GM21619 (cell line): ENCODE measurements at regions not wholly inside any gene's neighbourhood (a gene's known extent, or its start where the extent isn't known, plus 50 kb on each side); places are given as distances from the start of the nearest gene placed in this dataset.

Experiments
- ATAC-seq: cut with Tn5 transposase; IDR thresholded peaks from one replicate; pipeline ENCODE4 v1.9.1; 2021; ENCODE audit not compliant: unreplicated experiment

DNA sequence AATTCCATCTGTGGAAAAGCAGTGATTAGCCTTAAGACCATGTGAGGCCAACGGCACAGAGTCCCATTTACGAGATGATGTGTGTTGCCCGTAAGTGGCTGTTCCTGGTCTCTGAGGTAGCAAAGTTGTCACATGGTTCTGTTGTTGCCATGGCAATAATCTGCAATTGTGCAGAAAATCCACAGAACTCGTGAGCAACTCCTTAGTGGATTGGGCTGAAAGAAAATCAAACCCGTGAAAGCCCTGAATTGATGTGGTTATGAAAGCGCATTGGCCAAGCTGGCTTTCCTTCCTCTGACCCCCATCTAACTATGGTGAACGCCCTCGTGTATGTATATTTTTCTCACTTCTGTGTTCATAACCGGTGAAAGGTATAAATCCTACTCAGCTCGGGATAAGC is 614.7 kb downstream of the EBF1 start:
- no peak for ATAC-seq

GRCh38 chr5:158484150-158484549 is 615.6 kb downstream of the EBF1 start:
- ATAC-seq, result no peak

- no peak for ATAC-seq
These were observed 616.3 kb downstream of the EBF1 start for GRCh38 chr5:158483281-158483860.

DNA sequence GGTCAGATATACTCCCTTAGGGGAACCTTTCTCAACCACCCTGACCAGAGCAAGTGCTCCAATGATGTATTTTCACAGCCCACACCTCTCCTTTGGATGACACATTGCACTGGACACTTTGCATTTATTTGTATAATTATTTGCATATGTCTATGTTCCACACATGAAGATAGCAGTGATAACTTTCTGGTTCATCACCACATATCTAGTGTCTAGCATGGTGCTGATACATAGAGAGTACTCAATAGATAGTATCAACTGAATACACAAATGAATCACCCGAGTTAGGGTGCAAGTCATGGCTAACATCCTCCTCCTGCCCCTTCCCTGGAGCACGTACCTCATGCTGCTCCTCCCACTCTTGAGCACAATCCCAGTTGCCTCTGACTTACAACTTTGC is 617.6 kb downstream of the EBF1 start:
- ATAC-seq, result no peak

- no peak for ATAC-seq
These were observed 619.2 kb upstream of the CLINT1 start for GRCh38 chr5:158478139-158478538.

GRCh38 chr5:158477214-158477613 is 618.3 kb upstream of the CLINT1 start:
- no peak for ATAC-seq

DNA sequence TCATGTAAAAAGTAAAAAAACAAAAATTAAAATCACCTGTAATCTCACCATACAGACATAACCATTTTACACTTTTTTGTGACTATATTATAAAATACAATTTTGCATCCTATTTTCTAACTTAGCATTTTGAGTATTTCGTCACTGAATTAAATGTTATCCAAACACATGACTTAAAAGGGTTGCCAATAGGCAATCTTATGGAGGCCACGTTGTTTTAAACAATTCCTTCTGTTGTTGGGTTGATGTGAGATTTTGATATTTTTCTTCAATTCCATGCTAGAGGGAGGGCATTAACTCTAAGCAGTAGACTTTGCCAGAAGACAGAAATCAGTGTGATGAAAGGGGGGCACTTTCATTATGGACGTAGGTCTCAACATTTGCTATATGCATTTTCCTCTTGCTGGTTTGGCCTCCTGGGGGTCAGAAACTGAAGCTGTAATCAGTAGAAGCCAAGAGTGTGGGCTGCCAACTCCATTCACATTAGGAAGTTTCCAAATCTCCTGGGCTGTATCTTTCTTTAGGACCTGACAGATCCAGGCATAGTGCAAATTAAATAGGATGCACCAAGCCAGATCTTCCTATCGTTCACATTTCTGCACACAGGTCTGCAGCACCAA is 614.2 kb upstream of the CLINT1 start:
- ATAC-seq, result no peak

DNA sequence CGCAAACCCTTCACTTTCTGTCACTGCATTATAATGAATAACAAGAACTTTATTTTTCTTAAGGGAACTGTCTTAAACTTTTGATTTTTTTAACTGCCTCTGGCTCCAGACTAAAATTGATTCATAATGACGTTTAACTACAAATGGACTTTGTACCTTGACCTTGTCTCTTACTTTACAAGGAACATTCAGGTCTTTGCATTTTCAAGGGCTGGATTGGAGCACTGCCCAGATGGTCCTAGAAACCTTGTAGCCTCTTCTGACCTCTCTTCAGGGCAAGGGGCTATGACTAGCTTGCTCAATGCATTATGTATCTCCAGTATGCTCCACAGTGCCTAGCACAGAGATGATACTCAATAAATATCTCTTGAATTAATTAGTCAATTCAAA is 612.6 kb upstream of the CLINT1 start:
- no peak for ATAC-seq

GRCh38 chr5:158470764-158471534 is 612.0 kb upstream of the CLINT1 start:
- no peak for ATAC-seq

DNA sequence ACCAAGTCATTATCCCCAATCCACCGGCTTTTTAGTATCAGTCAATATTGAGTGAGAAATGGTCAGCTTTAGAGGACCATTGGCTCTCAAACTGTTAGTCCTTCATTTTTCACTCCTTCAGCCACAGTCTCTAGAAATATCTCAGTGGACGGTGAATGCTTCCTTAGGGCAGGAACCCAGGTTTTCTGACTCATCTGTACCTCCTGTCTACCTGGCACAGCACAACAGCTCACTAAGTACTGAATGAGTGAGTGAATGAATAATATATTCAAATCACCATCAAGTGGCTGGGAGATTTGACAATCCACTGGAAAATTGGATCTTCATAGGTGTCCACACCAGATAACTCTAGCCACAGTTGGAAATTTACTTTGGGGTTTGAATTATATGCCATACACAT is 609.5 kb upstream of the CLINT1 start:
- ATAC-seq, result no peak

DNA sequence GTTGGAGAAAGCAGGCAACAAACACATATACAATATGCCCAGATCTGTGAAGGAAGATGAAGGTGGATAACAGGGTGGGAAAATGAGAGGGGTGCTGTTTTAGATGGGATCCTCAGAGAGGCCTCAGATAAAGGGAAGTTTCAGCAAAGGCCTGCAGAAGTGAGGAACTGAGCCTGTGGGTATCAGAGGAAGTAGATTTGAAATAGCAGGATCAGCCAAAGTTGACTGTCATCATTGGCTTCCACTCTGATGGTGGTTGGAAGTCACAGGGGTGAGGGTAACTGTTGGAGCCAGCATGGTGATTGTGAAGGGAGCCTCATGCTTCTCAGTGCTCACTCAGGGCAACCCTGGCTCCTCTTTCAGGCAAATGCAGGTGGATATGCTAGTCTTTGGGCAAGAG is 607.2 kb upstream of the CLINT1 start:
- no peak for ATAC-seq

- ATAC-seq, result no peak
These were observed 606.4 kb upstream of the CLINT1 start for GRCh38 chr5:158465086-158465972.

GRCh38 chr5:158464383-158464782 is 605.4 kb upstream of the CLINT1 start:
- ATAC-seq, result no peak

GRCh38 chr5:158463938-158464337 is 605.0 kb upstream of the CLINT1 start:
- no peak for ATAC-seq

DNA sequence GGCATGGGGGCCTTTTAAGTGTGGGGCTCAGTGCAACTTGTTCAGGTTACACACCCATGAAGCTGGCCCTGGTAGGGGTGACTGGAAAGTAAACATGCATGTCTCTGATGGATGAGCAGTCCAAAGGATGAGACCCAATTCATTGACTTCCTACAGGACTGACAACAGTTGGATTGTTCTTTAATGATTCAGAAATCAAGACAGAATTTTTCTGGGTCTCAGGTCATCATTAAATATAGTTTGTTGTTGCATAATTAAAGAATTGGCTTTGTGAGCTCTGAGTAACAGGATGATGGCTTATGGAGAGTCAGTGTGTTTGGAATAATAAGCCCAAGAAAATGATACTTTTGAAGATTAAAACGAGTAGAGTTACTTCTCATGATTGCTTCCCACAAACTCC is 604.2 kb upstream of the CLINT1 start:
- ATAC-seq, result no peak

GRCh38 chr5:158462349-158463114 is 603.6 kb upstream of the CLINT1 start:
- no peak for ATAC-seq

DNA sequence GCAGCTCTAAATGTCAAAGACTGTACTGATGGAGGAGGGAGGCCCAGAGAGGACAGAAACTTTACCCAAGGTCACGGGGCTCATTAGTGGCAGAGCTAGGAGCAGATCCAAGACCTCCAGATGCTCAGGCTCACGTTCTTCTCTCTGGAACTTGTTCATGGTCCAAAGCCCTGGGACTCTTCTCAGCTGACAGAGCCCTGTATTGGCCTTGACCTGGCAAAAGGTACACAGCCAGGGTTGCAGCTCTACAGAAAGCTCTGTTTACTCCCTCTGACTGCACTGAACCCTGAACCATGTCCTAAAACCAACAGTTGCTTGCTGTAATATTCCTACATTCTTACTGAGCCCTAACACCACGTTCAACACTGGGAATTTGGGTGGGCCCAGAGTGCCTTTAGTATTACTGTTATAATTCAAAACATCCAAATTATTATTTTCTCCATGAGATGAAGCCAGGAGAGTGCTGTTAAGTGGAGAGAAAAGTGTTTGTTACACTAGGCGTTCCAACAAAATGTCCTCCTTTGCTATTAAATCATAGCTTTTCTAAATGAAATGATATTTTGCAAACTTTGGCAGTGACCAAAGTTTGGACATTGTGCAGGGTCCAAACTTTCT is 602.4 kb upstream of the CLINT1 start:
- no peak for ATAC-seq

GRCh38 chr5:158458086-158458485 is 599.1 kb upstream of the CLINT1 start:
- no peak for ATAC-seq

- no peak for ATAC-seq
These were observed 597.8 kb upstream of the CLINT1 start for GRCh38 chr5:158456756-158457155.

DNA sequence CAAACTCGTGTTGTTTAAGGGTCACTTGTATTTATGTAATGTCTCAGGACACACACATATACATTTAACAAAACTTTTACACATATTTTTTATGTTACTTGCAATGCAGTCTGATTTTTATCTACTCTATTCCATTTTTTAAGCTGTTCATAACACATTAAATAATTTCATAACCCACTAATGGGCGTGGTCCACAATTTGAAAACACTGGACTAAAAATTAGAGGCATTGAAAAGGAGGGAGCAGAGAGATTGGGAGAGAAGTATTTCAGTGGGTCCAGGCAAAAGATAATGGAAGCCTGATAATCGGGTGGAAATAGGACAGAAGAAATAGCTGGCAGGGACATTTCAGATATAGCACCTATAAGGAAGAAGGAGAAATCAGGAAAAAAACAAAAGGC is 597.3 kb upstream of the CLINT1 start:
- no peak for ATAC-seq
